Endothelial cell (in vitro differentiated cells): ENCODE measurements at regions not wholly inside any gene's neighbourhood (a gene's known extent, or its start where the extent isn't known, plus 50 kb on each side); places are given as distances from the start of the nearest gene placed in this dataset.

Experiments
- DNase-seq: peaks from one replicate; pipeline ENCODE4 v3.0.0; 2021; ENCODE audit warnings: low spot score
- H3K27ac Mint-ChIP-seq: one replicate; pipeline ENCODE4 v1.8.0; 2021; ENCODE audit warnings: mixed read lengths, inconsistent platforms; ENCODE audit not compliant: unreplicated experiment
- H3K27me3 Mint-ChIP-seq: one replicate; pipeline ENCODE4 v1.8.0; 2021; ENCODE audit warnings: mild to moderate bottlenecking, moderate library complexity, mixed read lengths, inconsistent platforms; ENCODE audit not compliant: unreplicated experiment
- H3K36me3 Mint-ChIP-seq: one replicate; pipeline ENCODE4 v1.8.0; 2021; ENCODE audit warnings: mild to moderate bottlenecking, low read depth, mixed read lengths, inconsistent platforms; ENCODE audit not compliant: unreplicated experiment
- H3K4me1 Mint-ChIP-seq: one replicate; pipeline ENCODE4 v1.8.0; 2021; ENCODE audit warnings: mild to moderate bottlenecking, mixed read lengths, inconsistent platforms; ENCODE audit not compliant: unreplicated experiment
- H3K4me3 Mint-ChIP-seq: one replicate; pipeline ENCODE4 v1.8.0; 2021; ENCODE audit warnings: mild to moderate bottlenecking, mixed read lengths, inconsistent platforms; ENCODE audit not compliant: unreplicated experiment
- H3K9me3 Mint-ChIP-seq: one replicate; pipeline ENCODE4 v1.8.0; 2021; ENCODE audit warnings: mixed read lengths, inconsistent platforms; ENCODE audit not compliant: unreplicated experiment
- CTCF ChIP-seq: fragments of 200-600 bp; sonication (generic); IDR thresholded peaks from one replicate; pipeline ENCODE4 v1.5.0; 2021; ENCODE audit warnings: antibody characterized with exemption; ENCODE audit not compliant: unreplicated experiment

DNA sequence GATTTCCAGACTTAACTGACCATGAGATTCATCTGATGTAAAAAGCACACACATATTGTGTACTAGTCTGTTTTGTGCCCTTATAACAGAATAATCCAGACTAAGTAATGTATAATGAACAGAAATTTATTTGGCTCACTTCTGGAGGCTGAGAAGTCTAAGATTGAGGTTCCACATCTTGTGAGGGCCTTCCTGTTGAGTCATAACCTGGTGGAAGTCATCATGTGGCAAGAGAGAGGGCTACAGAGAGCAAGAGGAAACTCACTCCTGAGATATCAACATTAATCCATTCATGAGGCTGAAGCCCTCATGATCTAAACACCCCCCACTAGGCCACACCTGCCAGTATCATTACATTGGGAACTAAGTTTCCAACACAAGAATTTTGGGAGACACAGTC, 977.6 kb downstream of the MCTP2 start:
- Mint-ChIP-seq H3K4me1 (no peaks in the 10 kb centered on the region), H3K9me3 (peaks cover 6% of the 10 kb centered on the region), H3K27ac (no peak overlapping the region), H3K36me3 (peaks cover 4% of the 10 kb centered on the region), H3K27me3 (no peaks in the 10 kb centered on the region), H3K4me3 (no peak overlapping the region)
- TF ChIP-seq CTCF, result no peak
- DNase-seq, result no peak

DNA sequence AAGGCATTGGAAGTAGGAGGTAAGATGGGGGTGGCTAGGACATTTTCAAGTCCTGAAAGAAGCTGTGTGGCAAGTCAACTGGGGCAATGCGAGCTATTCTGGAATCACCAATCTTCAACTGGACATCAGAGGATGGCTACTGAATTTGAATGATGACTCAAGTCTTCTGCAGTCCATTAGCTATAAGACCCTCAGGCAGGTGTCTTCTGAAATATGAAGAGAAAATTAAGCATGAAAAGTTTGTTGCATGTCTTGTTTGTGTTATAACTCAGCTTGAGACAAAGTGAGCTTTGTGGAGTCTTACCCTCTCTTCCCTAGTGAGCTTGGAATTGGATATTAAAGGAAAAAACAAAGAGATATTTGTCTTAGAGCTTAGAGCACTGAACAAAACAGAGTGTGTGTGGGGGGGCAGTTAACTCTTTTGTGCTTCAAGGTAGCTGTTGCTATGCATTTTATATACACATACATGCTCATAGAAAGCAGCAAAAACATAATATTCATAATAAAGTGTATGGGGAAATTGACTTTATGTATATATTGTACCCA, 979.1 kb downstream of the MCTP2 start:
- H3K27me3 Mint-ChIP-seq, result no peaks in the 10 kb centered on the region
- peaks cover 6% of the 10 kb centered on the region for H3K9me3 Mint-ChIP-seq
- peaks cover 4% of the 10 kb centered on the region for H3K36me3 Mint-ChIP-seq
- no peak for DNase-seq
- TF ChIP-seq CTCF, result no peak
- H3K4me3 Mint-ChIP-seq, result no peak overlapping the region
- no peaks in the 10 kb centered on the region for H3K4me1 Mint-ChIP-seq
- no peak overlapping the region for H3K27ac Mint-ChIP-seq

DNA sequence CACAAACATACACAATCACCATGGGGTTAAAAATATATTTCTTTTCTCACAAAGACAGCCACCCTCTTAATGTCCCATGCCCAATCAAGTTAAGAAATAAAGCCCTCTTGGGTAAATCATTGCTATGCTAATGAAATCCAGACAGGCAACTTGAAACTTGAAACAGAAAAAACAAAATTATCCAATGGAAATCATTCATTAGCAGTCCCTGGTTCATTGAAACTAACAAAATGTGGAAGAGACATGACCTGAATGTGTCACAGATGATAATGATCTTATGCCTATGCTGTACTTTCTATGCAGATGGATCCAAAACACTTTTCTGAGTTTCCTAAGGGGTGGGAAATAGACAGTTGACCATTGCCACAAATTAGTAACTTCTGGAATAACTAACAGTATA, 983.7 kb downstream of the MCTP2 start:
- Mint-ChIP-seq H3K9me3 (no peaks in the 10 kb centered on the region), H3K36me3 (no peaks in the 10 kb centered on the region), H3K4me3 (no peak overlapping the region), H3K4me1 (no peaks in the 10 kb centered on the region), H3K27ac (no peak overlapping the region), H3K27me3 (no peaks in the 10 kb centered on the region)
- no peak for DNase-seq
- TF ChIP-seq CTCF, result no peak

- Mint-ChIP-seq H3K4me3 (no peak overlapping the region), H3K9me3 (no peaks in the 10 kb centered on the region), H3K36me3 (no peaks in the 10 kb centered on the region), H3K27me3 (no peaks in the 10 kb centered on the region), H3K4me1 (no peaks in the 10 kb centered on the region), H3K27ac (no peak overlapping the region)
- no peak for DNase-seq
- no peak for TF ChIP-seq CTCF
Observed at GRCh38 chr15:95226835-95227234, 995.5 kb downstream of the MCTP2 start.

DNA sequence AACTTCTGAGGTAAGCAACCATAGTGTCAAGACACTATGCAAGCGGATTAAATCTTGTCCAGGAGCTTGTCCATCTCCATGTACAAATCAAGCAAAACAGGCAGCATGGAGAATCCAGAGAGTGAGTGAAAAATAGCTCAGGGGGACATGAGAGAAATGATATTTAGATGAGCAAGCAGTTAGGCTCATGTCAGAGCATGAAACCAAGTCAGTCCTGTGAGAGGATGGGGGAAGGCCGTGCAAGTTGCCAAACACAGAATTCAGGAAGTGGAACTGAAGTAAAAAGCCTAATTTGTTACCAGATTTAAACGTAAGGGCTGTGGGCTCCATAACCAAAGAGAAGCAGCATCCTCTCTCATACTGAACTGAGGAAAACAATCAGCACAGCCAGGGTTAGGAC, 995.9 kb downstream of the MCTP2 start:
- TF ChIP-seq CTCF, result no peak
- H3K4me3 Mint-ChIP-seq, result no peak overlapping the region
- no peaks in the 10 kb centered on the region for H3K4me1 Mint-ChIP-seq
- no peaks in the 10 kb centered on the region for H3K36me3 Mint-ChIP-seq
- no peak overlapping the region for H3K27ac Mint-ChIP-seq
- H3K9me3 Mint-ChIP-seq, result no peaks in the 10 kb centered on the region
- no peak for DNase-seq
- no peaks in the 10 kb centered on the region for H3K27me3 Mint-ChIP-seq
